H1 (cell line): ENCODE measurements at regions not wholly inside any gene's neighbourhood (a gene's known extent, or its start where the extent isn't known, plus 50 kb on each side); places are given as distances from the start of the nearest gene placed in this dataset.

Experiments
- EGR1 ChIP-seq: IDR thresholded peaks from 2 replicates; pipeline ENCODE4 v1.6.1; 2011; ENCODE audit warnings: low read depth, low read length, borderline replicate concordance
- JUN ChIP-seq: IDR thresholded peaks from 2 replicates; pipeline ENCODE4 v1.6.1; 2011; ENCODE audit warnings: low read depth, mild to moderate bottlenecking, improper control_type of control experiment, low read length
- TF ChIP-seq, protein P1 (sequence below), 3 experiments: IDR thresholded peaks; 1 replicate in 2 of 3; 2 replicates in 1 of 3; pipeline versions ENCODE4 v1.5.1 to v1.6.1; 2011; ENCODE audit warnings: low read length in 3 of 3, mild to moderate bottlenecking in 3 of 3, inconsistent platforms in 2 of 3, low read depth in 1 of 3, moderate library complexity in 1 of 3; ENCODE audit not compliant: insufficient read depth in 1 of 3; ENCODE audit errors: control extremely low read depth in 1 of 3
- TF ChIP-seq, protein P2 (sequence below): IDR thresholded peaks from 2 replicates; pipeline ENCODE4 v1.6.1; 2011; ENCODE audit warnings: low read length, improper control_type of control experiment

DNA sequence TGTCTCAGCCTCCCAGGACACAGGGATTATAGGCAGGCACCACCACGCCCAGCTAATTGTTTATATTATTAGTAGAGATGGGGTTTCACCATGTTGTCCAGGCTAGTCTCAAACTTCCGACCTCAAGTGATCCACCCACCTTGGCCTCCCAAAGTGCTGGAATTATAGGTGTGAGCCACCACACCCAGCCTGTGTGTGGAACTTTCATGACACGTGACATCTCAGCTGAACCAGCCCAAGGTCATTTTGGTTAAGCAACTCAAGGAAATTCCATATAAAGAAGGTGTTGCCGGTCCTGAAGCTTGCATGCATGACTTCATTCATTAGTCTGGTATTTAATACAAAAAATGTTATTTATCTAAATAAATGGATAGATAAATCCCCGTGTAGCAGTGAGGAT is 145.5 kb downstream of the AXIN2 start:
- no peak for TF ChIP-seq JUN
- no peak for TF ChIP-seq EGR1
- TF ChIP-seq, protein P1, sequence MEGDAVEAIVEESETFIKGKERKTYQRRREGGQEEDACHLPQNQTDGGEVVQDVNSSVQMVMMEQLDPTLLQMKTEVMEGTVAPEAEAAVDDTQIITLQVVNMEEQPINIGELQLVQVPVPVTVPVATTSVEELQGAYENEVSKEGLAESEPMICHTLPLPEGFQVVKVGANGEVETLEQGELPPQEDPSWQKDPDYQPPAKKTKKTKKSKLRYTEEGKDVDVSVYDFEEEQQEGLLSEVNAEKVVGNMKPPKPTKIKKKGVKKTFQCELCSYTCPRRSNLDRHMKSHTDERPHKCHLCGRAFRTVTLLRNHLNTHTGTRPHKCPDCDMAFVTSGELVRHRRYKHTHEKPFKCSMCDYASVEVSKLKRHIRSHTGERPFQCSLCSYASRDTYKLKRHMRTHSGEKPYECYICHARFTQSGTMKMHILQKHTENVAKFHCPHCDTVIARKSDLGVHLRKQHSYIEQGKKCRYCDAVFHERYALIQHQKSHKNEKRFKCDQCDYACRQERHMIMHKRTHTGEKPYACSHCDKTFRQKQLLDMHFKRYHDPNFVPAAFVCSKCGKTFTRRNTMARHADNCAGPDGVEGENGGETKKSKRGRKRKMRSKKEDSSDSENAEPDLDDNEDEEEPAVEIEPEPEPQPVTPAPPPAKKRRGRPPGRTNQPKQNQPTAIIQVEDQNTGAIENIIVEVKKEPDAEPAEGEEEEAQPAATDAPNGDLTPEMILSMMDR (IDR thresholded peaks at IDR 0.05; ENCODE audit: control extremely low read depth in 1 of 3, insufficient read depth in 1 of 3, low read depth in 1 of 3, low read length in 3 of 3) = no peak
- TF ChIP-seq, protein P2, sequence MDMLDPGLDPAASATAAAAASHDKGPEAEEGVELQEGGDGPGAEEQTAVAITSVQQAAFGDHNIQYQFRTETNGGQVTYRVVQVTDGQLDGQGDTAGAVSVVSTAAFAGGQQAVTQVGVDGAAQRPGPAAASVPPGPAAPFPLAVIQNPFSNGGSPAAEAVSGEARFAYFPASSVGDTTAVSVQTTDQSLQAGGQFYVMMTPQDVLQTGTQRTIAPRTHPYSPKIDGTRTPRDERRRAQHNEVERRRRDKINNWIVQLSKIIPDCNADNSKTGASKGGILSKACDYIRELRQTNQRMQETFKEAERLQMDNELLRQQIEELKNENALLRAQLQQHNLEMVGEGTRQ = no peak
